PC-3 (cell line): ENCODE measurements at regions not wholly inside any gene's neighbourhood (a gene's known extent, or its start where the extent isn't known, plus 50 kb on each side); places are given as distances from the start of the nearest gene placed in this dataset.

ENCODE experiments used
- CTCF ChIP-seq: fragments of 300-600 bp; sonication (generic); conservative IDR thresholded peaks from 2 replicates; pipeline ENCODE4 v1.5.1; 2017; ENCODE audit warnings: antibody characterized with exemption, low read depth, mild to moderate bottlenecking, low read length
- EZH2 ChIP-seq: fragments of 300-600 bp; sonication (generic); IDR thresholded peaks from one replicate; pipeline ENCODE4 v1.6.1; 2017; ENCODE audit warnings: antibody characterized with exemption, mild to moderate bottlenecking, low read length; ENCODE audit not compliant: unreplicated experiment

- no peak for TF ChIP-seq CTCF
- no peak for TF ChIP-seq EZH2
Measured at GRCh38 chr10:117743509-117743908, 201.0 kb downstream of the EMX2 start.
